HK-2 (cell line): ENCODE measurements at regions not wholly inside any gene's neighbourhood (a gene's known extent, or its start where the extent isn't known, plus 50 kb on each side); places are given as distances from the start of the nearest gene placed in this dataset.
"Not testable (repeated sequence)": the region's sequence is repeated elsewhere in the genome, so short reads cannot be mapped to it uniquely, and the experiment has no call there.

Source experiments
- DNase-seq: peaks from one replicate; pipeline ENCODE4 v3.0.0-alpha.2; 2018; ENCODE audit not compliant: unreplicated experiment

- no peak for DNase-seq
Observed at GRCh38 chr2:195168369-195168768, 488.7 kb upstream of the SLC39A10 start.

GRCh38 chr2:195164930-195165329 is 492.1 kb upstream of the SLC39A10 start:
- DNase-seq, result no peak

- no peak for DNase-seq
Observed at GRCh38 chr2:195162918-195163317, 494.1 kb upstream of the SLC39A10 start.

- DNase-seq, result no peak
Observed at GRCh38 chr2:195162194-195162593, 494.8 kb upstream of the SLC39A10 start.

GRCh38 chr2:195160963-195161362 is 496.1 kb upstream of the SLC39A10 start:
- DNase-seq, result no peak

- no peak for DNase-seq
Observed at GRCh38 chr2:195151711-195152110, 505.3 kb upstream of the SLC39A10 start.

GRCh38 chr2:195150819-195151218 is 506.2 kb upstream of the SLC39A10 start:
- no peak for DNase-seq

GRCh38 chr2:195148004-195148403 is 509.0 kb upstream of the SLC39A10 start:
- DNase-seq, result no peak

GRCh38 chr2:195146761-195147541 is 510.1 kb upstream of the SLC39A10 start:
- DNase-seq, result no peak

- no peak for DNase-seq
Observed at GRCh38 chr2:195138435-195138834, 518.6 kb upstream of the SLC39A10 start.

- DNase-seq, result not testable (repeated sequence)
Observed at GRCh38 chr2:195125889-195126288, 531.1 kb upstream of the SLC39A10 start.

GRCh38 chr2:195124391-195125079 is 532.5 kb upstream of the SLC39A10 start:
- DNase-seq, result no peak

- no peak for DNase-seq
Observed at GRCh38 chr2:195122653-195123052, 534.4 kb upstream of the SLC39A10 start.

GRCh38 chr2:195121341-195121740 is 535.7 kb upstream of the SLC39A10 start:
- DNase-seq, result no peak

GRCh38 chr2:195119231-195119630 is 537.8 kb upstream of the SLC39A10 start:
- DNase-seq, result no peak

GRCh38 chr2:195118276-195118675 is 538.8 kb upstream of the SLC39A10 start:
- no peak for DNase-seq

GRCh38 chr2:195117011-195117410 is 540.0 kb upstream of the SLC39A10 start:
- DNase-seq, result no peak

- no peak for DNase-seq
Observed at GRCh38 chr2:195115738-195116137, 541.3 kb upstream of the SLC39A10 start.

GRCh38 chr2:195108182-195108581 is 548.8 kb upstream of the SLC39A10 start:
- no peak for DNase-seq

- no peak for DNase-seq
Observed at GRCh38 chr2:195106681-195107380, 550.2 kb upstream of the SLC39A10 start.

- no peak for DNase-seq
Observed at GRCh38 chr2:195105581-195105980, 551.4 kb upstream of the SLC39A10 start.

GRCh38 chr2:195094330-195094729 is 562.7 kb upstream of the SLC39A10 start:
- no peak for DNase-seq

GRCh38 chr2:195092341-195092740 is 564.7 kb upstream of the SLC39A10 start:
- no peak for DNase-seq
